DOHH2 (cell line): ENCODE measurements at regions not wholly inside any gene's neighbourhood (a gene's known extent, or its start where the extent isn't known, plus 50 kb on each side); places are given as distances from the start of the nearest gene placed in this dataset.

Source experiments
- EZH2phosphoT487 ChIP-seq: fragments of 200-600 bp; sonication (generic); IDR thresholded peaks from 2 replicates; pipeline ENCODE4 v1.6.1; 2017; ENCODE audit warnings: borderline replicate concordance, mild to moderate bottlenecking, antibody characterized with exemption, low read length, moderate library complexity, mixed read lengths
- TF ChIP-seq, protein P1 (sequence below): fragments of 200-600 bp; sonication (generic); IDR thresholded peaks from one replicate; pipeline ENCODE4 v1.5.1; 2014; ENCODE audit warnings: antibody characterized with exemption, mild to moderate bottlenecking, low read depth, low read length; ENCODE audit not compliant: poor library complexity, severe bottlenecking

DNA sequence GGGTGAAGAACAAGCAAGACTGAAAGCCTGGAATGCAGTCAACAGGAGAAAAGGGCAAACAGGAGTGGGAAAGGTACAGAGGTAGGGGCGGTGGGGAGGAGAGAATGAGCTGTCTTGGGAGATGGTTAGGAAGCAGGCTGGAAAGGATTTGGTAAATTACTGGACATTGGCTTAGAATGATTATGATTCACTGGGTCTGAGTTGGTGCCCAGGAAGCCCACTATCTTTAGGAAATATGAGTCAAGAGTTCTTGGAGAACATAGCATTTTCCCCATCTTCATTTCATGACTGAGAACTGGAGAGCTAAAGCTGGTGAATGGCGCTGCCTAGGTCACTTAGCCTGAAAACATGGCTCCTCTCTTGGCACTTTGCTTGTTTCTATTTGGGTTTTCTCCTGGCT, 74.7 kb upstream of the C3orf80 start:
- TF ChIP-seq, protein P1, sequence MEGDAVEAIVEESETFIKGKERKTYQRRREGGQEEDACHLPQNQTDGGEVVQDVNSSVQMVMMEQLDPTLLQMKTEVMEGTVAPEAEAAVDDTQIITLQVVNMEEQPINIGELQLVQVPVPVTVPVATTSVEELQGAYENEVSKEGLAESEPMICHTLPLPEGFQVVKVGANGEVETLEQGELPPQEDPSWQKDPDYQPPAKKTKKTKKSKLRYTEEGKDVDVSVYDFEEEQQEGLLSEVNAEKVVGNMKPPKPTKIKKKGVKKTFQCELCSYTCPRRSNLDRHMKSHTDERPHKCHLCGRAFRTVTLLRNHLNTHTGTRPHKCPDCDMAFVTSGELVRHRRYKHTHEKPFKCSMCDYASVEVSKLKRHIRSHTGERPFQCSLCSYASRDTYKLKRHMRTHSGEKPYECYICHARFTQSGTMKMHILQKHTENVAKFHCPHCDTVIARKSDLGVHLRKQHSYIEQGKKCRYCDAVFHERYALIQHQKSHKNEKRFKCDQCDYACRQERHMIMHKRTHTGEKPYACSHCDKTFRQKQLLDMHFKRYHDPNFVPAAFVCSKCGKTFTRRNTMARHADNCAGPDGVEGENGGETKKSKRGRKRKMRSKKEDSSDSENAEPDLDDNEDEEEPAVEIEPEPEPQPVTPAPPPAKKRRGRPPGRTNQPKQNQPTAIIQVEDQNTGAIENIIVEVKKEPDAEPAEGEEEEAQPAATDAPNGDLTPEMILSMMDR = no peak
- TF ChIP-seq EZH2phosphoT487 = no peak
